Skeletal muscle tissue (tissue), 3 donors: ENCODE measurements at regions not wholly inside any gene's neighbourhood (a gene's known extent, or its start where the extent isn't known, plus 50 kb on each side); places are given as distances from the start of the nearest gene placed in this dataset.

Source experiments
- H3K27ac ChIP-seq: one replicate; pipeline ENCODE4 v1.7.0; 2013; ENCODE audit warnings: mild to moderate bottlenecking, low read depth, low read length, inconsistent platforms
- H3K27me3 ChIP-seq, 3 donors: one replicate each; pipeline ENCODE4 v1.7.0; 2013; ENCODE audit warnings: low read length in 3 of 3; ENCODE audit not compliant: control insufficient read depth in 3 of 3, insufficient read depth in 3 of 3
- H3K36me3 ChIP-seq, 3 donors: one replicate each; pipeline ENCODE4 v1.7.0; 2013; ENCODE audit warnings: low read length in 3 of 3; ENCODE audit not compliant: control insufficient read depth in 3 of 3, insufficient read depth in 3 of 3
- H3K4me1 ChIP-seq, 3 donors: one replicate each; pipeline ENCODE4 v1.7.0; 2013; ENCODE audit warnings: low read length in 3 of 3, mild to moderate bottlenecking in 3 of 3; ENCODE audit not compliant: control insufficient read depth in 3 of 3, insufficient read depth in 3 of 3
- H3K4me3 ChIP-seq, 3 donors: one replicate each; pipeline ENCODE4 v1.7.0; 2013; ENCODE audit warnings: low read length in 3 of 3
- H3K9ac ChIP-seq, 3 donors: one replicate each; pipeline ENCODE4 v1.7.0; 2013; ENCODE audit warnings: low read length in 3 of 3, mild to moderate bottlenecking in 3 of 3, moderate library complexity in 2 of 3, low read depth in 1 of 3
- H3K9me3 ChIP-seq, 3 donors: one replicate each; pipeline ENCODE4 v1.7.0; 2013; ENCODE audit warnings: low read length in 3 of 3; ENCODE audit not compliant: control insufficient read depth in 3 of 3
- donor health status: Osteomylitis.

DNA sequence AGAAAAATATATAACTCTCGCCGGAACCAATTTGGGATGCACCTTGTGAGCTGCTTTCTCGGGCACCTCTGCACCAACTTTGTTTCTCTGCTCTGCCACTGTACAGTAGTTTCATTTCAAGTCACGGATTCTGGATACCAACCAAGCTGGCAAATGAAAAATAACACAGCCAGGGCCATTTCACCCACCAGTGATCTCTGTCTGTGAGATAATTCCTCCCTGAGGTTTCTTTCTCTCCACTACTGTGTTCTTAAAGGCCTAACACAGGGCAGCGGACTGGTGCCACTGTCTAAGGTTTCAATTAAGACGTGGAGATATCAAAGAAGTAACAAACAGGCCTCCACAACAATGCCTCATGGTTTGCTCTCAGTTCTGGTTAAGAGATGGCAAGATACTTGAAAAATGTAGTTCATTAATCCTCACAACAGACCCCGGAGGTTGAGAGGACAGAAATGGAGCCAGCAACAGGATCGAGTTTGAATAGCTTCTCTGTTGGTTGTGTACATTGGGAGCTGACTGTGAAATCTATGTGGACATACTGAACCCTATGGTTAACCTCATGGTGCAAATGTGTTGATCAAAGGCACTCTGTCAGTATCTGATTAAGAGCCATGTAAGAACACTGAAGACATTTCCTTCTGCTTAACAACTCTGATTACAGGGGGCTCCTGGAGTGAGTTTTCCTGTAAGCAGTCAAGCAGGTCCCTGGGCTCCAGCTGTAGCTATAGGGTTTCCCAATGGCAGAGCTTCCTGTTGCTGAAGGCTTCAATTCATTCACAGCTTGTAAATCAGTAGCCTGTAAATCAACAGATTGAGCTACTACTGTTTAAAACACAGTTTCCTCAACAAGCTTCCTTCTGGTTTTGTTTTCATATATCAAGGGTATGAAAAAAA, 470.5 kb downstream of the EPHA3 start:
- Histone ChIP-seq H3K27ac (no peak overlapping the region), H3K4me3 (no peak overlapping the region), H3K36me3 (no peaks in the 10 kb centered on the region), H3K9me3 (no peaks in the 10 kb centered on the region), H3K27me3 (no peaks in the 10 kb centered on the region), H3K9ac (no peak overlapping the region), H3K4me1 (no peaks in the 10 kb centered on the region)

DNA sequence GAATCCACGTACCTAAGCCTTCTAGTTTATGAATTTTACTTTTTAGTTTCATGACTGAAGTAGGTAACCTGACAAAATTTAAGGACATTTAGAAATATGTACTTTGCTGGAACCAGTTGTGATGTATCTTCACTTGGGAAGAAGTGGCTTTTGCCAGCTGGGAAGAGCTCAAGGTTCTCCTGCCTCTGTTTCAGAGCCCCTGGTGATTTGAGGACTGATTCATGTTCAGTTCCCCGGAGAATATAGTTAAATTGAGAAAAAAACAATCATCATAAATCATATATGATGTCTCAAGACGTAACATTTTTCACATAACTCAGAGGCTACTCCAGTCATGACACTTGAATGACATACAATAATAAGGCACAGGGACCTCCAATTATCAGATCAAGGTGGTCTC, 473.4 kb downstream of the EPHA3 start:
- H3K27ac ChIP-seq = no peak overlapping the region
- no peaks in the 10 kb centered on the region for H3K9me3 ChIP-seq

DNA sequence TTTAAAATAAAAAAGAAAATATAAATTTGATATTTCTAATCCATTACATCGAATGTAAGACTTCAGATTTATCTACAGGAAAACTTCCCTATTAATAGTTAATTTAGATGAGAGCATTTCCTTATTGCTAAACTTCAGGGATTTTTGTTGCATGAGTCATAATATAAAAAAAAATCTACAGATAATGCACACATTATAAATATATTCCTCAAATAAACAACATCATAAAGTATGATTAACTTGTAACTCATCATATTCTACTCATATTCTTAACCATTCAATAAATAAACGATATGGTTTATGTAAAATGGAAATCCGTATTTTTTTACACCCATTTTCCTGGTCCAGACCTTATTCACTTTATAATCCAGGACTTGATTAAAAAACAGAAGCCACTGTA, 477.0 kb downstream of the EPHA3 start:
- Histone ChIP-seq H3K36me3 (no peaks in the 10 kb centered on the region), H3K4me3 (no peak overlapping the region), H3K9me3 (no peaks in the 10 kb centered on the region), H3K4me1 (no peaks in the 10 kb centered on the region), H3K9ac (no peak overlapping the region), H3K27ac (no peak overlapping the region), H3K27me3 (no peaks in the 10 kb centered on the region)

More for the DNA sequence above, 473.4 kb downstream of the EPHA3 start:
- no peaks in the 10 kb centered on the region for H3K4me1 ChIP-seq
- H3K27me3 ChIP-seq = no peaks in the 10 kb centered on the region
- H3K9ac ChIP-seq = no peak overlapping the region
- no peaks in the 10 kb centered on the region for H3K36me3 ChIP-seq
- H3K4me3 ChIP-seq = no peak overlapping the region

DNA sequence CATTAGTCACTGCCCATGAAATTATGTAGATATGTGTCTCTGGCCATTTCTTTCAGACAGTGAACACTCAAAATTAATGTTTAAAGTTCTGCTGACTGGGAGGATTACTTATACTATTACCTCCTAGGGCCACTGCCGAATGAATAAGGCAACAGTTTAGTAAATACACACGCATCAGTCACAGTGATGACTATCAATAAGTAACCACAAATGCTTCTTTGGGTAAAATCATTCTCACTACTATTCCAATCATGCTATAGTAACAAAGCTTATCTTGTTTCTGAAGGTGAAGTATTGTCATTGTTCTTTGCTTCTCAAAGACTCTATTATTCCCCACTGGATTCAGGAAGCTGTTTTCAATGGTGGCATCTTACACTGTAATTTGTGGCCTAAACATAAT, 478.8 kb downstream of the EPHA3 start:
- no peak overlapping the region for H3K4me3 ChIP-seq
- no peaks in the 10 kb centered on the region for H3K4me1 ChIP-seq
- H3K27ac ChIP-seq = no peak overlapping the region
- no peaks in the 10 kb centered on the region for H3K9me3 ChIP-seq
- H3K27me3 ChIP-seq = no peaks in the 10 kb centered on the region
- no peaks in the 10 kb centered on the region for H3K36me3 ChIP-seq
- H3K9ac ChIP-seq = no peak overlapping the region

DNA sequence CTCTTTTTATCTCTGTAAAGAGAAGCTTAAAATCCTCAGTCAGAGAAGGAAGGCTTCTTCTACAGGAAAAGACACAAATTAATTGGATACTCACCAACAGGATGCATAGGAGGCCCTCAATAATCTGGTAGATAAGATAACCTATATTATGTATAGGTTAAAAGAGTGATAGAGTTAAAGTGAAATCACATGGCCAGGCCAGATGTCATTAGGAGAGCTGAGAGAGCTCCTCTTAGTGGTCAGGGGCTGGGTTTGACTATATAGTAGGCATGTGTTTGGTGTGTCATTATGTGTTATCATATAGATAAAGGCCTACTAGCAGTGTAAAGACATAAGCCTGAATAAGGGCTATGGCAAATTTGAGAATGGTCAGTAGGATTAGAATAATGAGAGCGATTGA, 479.3 kb downstream of the EPHA3 start:
- H3K27ac ChIP-seq = no peak overlapping the region
- H3K27me3 ChIP-seq = no peaks in the 10 kb centered on the region
- H3K4me1 ChIP-seq = no peaks in the 10 kb centered on the region
- H3K36me3 ChIP-seq = no peaks in the 10 kb centered on the region
- no peaks in the 10 kb centered on the region for H3K9me3 ChIP-seq
- no peak overlapping the region for H3K9ac ChIP-seq
- H3K4me3 ChIP-seq = no peak overlapping the region

DNA sequence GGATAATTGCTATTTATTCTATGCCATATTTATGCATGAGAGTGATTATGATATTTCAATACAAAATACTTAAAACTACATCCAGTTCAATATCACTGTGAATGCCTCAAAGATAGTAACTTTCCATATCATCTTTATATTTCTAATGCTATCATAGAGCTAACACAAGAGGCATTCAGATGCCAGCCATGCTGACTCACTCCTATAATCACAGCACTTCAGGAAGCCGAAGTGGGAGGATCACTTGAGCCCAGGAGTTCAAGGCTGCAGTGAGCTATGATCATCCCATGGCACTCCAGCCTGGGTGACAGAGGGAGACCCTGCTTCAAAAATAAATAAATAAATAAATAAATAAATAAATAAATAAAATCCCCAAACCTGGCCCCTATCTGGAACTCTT, 498.7 kb downstream of the EPHA3 start:
- Histone ChIP-seq H3K36me3 (no peaks in the 10 kb centered on the region), H3K27ac (no peak overlapping the region), H3K9ac (no peak overlapping the region), H3K9me3 (no peaks in the 10 kb centered on the region), H3K4me1 (no peaks in the 10 kb centered on the region), H3K27me3 (no peaks in the 10 kb centered on the region), H3K4me3 (no peak overlapping the region)

DNA sequence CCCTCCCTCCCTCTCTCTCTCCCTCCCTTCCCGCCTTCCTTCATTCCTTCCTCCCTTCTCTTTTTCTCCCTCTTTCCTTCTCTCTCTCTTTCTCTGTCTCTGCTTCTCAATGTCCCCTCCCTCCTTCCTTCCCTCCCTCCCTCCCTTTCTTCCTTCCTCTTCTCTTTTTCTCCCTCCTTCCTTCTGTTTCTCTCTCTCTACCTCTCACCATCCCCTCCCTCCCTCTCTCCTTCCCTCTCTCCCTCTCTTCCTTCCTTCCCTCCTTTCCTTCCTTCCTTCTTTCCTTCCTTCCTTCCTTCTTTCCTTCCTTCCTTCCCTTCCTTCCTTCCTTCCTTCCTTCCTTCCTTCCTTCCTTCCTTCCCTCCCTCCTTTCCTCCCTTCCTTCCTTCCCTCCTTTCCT, 504.6 kb downstream of the EPHA3 start:
- Histone ChIP-seq H3K27ac (no peak overlapping the region), H3K4me1 (no peaks in the 10 kb centered on the region), H3K4me3 (no peak overlapping the region), H3K9me3 (no peaks in the 10 kb centered on the region), H3K27me3 (no peaks in the 10 kb centered on the region), H3K9ac (no peak overlapping the region), H3K36me3 (no peaks in the 10 kb centered on the region)

DNA sequence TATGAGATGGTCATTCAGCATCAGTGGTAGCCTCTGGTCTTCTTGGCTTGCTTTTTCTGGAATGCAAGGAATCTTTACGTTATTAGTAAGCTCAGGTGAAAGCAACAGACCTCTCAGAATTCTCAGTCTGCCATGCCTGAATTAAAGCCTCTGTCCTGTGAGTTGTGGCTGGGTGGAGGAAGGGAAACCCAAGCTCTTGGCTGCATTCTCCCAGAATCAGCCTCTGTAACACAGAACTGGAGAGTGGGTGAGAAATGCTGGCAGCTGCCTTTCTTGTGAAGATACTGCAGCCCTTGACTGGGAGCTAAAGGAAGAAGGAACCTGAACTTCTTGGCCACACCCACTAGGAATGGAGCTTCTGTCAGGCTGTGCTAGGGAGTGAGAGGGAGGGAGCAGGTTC, 505.8 kb downstream of the EPHA3 start:
- Histone ChIP-seq H3K27ac (no peak overlapping the region), H3K9ac (no peak overlapping the region), H3K9me3 (no peaks in the 10 kb centered on the region), H3K36me3 (no peaks in the 10 kb centered on the region), H3K4me1 (no peaks in the 10 kb centered on the region), H3K4me3 (no peak overlapping the region), H3K27me3 (no peaks in the 10 kb centered on the region)

DNA sequence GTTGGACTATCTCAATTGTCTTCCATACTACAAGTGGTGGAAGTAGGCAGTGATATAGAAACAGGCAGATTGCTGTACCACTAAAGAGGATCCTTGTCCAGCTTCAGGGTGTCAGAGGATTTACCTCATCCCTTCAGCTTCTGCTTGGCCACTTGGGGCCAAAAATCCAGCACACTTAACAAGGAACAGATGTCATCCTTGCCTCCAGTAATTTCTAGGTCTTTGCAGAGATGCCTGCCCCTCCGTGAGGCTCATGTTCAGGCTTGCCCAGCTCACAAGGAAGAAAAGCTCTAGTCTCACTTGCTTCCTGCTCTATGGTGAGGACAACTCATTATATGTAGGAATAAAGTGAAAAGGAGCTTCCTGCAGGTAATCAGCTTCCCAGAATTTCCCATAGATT, 510.3 kb downstream of the EPHA3 start:
- Histone ChIP-seq H3K9me3 (no peaks in the 10 kb centered on the region), H3K4me3 (no peak overlapping the region), H3K27ac (no peak overlapping the region), H3K4me1 (no peaks in the 10 kb centered on the region), H3K36me3 (no peaks in the 10 kb centered on the region), H3K27me3 (no peaks in the 10 kb centered on the region), H3K9ac (no peak overlapping the region)

DNA sequence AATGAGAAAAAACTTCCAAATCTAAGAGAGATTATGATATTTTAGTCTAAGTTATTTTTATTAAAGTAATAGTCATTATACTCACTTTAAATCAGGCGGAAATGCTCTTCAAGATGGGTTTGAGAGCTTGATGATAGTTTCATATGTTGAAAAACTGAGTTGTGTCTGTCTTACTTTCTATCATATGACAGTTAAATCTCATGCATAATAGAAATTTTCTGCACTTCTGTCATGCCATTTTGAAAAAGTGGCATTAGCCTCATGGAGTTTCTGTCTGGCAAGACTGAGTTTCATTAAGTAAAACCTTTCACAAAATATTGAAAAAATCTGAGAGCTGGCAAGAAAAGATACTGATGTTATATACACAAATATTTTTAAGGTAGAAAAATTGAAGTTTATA, 511.8 kb downstream of the EPHA3 start:
- Histone ChIP-seq H3K4me3 (no peak overlapping the region), H3K36me3 (no peaks in the 10 kb centered on the region), H3K9me3 (no peaks in the 10 kb centered on the region), H3K9ac (no peak overlapping the region), H3K4me1 (no peaks in the 10 kb centered on the region), H3K27ac (no peak overlapping the region), H3K27me3 (no peaks in the 10 kb centered on the region)
